GM18499 (cell line): ENCODE measurements at regions not wholly inside any gene's neighbourhood (a gene's known extent, or its start where the extent isn't known, plus 50 kb on each side); places are given as distances from the start of the nearest gene placed in this dataset.

ENCODE experiments used
- ATAC-seq: cut with Tn5 transposase; IDR thresholded peaks from one replicate; pipeline ENCODE4 v1.9.1; 2021; ENCODE audit warnings: moderate number of reproducible peaks; ENCODE audit not compliant: insufficient read depth, unreplicated experiment

DNA sequence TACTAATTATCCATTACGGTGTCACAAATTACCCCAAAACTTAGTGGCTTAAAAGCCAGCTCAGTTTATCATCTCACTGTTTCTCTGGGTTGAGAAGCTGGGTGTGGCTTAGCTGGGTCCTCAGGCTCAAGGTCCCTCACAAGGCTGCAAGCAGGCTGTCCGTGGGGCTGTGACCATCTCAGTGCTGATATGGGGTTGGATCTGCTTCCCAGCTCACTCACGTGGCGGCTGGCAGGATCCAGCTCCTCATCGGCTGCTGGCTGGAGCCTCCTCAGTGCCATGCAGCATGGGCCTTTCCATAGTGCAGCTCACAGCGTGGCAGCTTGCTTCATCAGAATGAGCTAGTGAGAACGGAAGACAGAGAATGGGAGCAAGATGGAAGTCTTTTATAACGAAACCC, 128.5 kb upstream of the CPEB4 start:
- ATAC-seq = no peak

DNA sequence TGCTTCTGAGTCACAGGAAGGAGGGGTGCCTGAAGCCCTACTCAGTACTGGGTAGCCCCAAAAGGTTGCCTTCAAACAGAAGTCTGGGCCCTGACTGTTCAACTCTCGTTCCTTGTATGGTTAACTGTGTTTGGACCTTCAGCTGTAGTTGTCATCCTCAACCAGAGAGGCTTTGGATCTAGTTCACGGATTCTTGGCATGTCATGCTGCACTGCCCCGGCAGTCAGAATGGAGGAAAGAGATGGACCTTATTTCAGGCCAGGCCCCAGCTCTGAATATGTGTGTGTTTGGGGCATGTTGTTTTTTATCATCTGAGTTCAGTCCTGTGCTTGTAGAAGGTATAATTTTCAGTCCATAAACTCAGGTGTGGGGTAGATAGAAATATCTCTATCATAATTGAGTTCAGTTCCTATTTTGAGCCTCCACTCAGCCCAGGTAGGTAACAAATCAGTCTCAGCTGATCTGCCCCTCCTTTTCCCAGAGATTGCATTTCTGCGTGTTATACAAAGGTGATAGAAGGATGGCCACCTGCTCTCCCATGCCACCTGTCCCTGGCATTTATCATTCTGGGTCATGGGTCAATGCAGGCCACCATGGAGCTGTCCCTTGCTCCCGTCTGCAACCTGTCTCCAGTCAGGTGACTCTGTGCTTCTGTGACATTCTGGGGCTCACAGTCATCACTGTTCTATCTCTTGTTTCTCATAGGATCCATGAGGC, 127.5 kb upstream of the CPEB4 start:
- no peak for ATAC-seq

DNA sequence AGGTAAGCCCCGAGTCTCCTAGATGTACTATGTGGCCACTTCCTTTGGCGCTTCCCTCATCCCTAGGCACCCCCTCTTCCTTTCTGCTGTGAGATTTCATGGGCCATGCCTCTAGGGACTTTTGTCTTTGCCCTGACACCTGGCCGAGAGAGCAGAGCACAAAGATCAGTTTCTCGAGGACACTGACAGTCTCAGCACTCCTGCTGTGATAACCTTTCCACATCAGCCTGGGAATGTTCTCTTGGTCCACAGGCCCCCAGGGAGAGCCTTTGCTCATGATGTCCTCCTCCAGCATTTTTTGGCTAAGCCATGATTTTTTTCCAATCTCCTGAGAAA, 127.0 kb upstream of the CPEB4 start:
- ATAC-seq = no peak

DNA sequence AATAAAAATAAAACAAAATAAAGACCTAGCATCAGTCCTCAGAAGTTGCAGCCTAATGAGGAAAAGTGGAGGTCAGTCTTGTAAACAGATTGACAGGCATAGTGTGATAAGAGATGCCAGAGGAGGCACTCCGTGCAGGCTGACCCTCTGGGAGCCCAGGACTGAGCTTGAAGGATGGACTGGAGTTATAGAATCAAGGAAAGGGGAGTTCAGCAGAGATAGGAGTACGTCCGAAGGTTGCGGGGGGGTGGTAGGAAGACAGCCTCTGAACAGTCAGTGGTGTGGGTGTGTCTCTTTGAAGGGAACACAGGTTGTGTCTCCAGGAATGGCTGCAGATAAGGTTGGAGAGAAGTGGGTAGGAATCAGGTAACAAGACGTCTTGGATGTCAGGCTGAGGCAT, 126.1 kb upstream of the CPEB4 start:
- ATAC-seq = no peak

DNA sequence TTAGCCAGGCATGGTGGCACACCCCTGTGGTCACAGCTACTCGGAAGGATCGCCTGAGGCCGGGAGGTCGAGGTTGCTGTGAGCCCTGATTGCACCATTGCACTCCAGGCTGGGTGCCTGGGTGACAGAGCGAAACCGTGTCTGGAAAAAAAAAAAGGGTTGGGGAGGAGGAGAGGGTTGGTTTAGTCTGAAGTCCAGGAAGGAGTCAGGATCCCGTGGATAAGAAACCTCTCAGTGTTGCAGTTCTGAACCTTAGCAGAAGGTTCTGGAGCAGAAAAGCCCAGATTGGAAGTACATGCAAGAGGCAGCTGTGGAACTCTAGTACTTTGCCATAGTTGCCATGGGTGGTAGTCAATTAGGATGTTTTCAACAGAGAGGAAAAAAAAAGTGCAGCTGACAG, 125.2 kb upstream of the CPEB4 start:
- no peak for ATAC-seq

DNA sequence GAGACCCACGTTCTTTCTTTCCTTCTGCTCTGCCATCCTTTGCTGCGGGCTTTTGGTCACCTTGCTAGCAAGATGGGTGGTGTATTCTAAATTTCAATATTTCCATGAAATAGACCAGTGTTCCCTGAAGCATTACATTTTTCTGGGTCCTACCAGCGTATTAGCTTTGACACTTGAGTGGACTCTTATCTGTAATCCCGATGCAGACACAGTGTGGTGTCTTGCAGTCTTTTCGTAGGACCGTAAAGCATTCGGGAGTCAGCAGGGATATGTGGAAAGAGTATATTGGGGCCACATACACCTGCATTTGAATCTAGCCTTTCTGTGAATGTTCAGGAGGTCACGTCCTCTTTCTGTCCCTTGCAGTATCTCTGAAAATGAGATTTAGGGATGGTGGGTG, 124.7 kb upstream of the CPEB4 start:
- no peak for ATAC-seq

DNA sequence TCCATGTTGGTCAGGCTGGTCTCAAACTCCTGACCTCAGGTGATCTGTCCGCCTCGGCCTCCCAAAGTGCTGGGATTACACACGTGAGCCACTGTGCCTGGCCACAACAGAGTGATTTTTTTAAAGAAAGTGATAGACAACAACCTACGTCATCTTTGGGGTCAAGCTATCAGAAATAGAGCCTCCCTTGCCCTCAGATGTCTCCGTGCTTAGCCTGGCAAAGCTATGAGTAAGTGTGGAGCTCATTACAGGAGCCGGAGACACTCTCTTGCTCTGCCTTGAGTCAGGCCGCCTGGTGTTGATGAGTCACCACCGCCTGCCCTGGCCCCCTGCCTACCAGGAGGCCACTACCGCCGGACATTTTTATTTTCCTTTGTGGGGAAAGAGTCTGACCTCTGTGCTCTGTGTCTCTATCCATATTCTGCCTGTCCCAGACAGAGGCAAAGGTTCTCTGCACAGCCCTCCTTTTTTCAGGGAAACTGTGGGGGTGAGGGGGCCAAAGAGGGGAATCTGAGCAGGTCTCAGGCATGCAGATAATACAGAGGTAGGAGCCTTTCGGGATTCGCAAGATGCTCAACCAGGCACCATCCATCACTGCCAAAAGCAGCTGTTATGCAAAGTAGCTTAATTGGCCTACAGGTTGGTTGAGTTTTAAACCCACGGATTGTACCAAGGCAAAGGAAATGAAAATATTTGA, 123.7 kb upstream of the CPEB4 start:
- no peak for ATAC-seq

DNA sequence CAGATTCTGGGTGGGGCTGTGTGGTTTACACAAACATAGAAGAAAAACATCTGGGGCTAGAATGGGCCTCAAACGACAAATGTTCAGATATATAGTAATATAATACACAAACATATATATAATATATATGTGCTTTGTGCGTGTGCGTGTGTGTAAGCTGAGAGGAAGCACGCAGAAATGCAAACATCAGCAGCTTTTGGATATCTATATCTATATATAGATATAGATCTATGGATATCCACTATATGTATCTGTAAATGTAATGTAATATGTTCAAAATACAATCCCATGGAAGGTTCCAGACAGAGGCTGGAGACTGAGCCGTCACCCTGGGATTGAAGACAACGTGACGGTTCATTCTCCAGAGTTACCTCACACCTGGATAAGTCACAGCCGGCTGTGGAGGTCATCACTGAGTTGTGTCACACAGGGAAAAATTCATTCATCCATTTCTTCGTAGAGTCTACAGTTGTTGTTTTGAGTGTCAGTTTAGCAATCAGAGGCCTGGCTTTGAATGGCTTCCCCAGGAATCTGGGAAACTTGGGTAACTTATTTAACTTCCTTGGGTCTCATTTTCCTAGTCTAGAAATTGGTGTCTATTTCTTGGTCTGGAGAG, 123.0 kb upstream of the CPEB4 start:
- ATAC-seq = no peak

DNA sequence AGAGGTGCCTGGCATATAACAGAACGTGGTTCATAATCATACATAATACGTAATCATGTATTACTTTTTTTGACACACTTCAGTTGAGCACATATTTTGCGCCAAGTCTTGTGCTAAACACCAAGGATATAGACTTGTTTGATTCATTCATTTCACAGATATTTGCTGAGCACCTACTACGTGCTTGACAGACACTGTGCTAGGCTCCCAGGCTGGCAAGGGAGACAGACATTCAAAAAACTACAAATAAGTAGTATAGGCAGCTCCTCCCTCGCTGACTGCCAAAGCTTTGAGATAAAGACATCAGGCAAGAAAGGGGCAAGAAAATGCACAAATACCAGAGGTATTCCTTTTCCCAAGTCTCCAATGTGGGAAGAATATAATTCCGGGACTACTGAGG, 122.5 kb upstream of the CPEB4 start:
- ATAC-seq = no peak

DNA sequence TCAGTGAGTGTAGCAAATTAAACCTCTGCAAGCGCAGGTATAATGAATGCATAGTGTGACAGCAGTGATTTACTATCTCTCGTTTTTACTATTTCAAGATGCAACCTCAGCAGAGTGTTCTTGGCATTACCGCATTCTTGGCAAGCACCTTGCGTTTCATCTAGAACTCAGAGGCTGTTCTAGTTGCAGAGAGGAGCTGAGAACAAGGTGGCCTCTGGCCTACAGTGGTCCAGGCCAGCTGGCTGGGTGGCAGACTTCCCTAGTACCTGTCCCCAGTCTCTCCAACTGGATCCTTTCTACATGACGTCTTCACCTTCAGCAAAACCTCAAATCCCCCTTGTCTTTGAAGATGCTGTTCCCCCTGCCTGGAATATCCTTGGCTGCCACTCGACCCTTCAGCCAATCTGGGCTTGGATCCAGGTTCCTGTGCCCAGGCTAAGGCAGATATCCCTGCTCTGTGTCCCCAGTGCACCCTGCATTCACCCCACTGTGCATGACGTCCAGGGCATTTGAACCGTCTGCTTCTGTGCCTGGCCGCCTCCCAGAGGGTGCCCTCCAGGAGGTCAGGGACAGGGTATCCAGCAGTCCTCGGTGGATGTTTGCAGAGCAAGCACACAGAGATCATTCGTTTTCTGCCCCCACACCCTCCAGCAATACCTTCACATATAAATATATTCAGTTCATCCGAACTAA, 120.4 kb upstream of the CPEB4 start:
- ATAC-seq = no peak

DNA sequence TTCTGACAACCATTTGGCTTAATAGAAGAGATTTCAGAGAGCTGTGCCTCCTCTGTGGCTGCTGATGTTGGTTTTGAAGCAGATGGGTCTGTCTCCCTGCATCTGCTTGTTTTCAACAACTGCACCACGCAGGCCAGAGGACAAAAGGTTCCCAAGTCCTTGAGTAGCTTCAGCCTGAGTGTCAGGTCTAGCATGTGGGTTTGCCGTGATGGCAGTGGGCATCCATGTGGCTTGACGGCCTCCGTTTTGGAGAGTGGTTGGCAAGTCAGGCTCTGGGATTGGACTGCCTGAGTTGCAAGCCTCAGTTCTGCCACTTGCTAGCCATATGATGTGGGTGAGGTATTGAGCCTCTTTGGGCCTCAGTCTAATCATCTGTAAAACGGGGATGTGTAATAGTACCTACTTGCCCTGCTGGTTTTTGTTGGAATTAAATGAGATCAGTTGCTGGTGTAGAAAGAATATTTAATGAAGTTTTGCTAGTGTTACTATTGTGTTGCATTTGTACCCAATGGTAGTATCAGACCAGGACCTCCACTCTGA, 119.8 kb upstream of the CPEB4 start:
- no peak for ATAC-seq

DNA sequence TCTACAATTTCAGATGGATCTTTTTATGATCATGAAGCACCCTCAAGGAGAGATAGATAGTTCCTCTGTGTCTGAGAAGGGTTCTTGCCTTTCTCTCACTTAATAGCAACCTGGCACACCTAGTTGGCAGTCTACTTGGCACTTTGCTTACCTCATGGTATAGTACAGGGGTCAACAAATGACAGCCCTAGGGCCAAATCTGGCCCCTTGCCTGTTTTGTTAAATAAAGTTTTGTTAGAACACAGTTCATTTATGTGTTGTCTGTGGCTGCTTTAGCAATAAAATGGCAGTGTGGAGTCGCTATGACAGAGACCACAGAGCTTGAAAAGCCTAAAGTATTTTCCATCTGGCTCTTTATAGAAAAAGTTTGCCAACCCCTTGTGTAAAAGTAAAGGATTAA, 119.3 kb upstream of the CPEB4 start:
- ATAC-seq = no peak

DNA sequence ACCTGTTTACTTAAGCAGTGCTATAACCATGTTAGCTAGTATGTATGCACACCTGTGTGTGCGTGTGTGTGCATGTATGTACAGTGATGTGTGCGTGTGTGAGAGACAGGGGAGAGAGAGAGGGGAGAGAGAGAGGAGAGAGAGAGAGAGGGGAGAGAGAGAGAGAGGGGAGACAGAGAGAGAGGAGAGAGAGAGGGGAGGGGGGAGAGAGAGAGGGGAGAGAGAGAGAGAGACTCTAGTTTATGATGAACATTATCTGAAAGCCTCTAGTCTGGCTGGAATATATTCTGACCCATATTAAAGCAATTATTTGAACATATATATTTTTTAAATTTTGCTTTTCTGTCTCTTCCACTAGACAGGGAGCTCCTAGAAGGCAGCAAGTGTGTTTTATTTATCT, 117.5 kb upstream of the CPEB4 start:
- no peak for ATAC-seq

DNA sequence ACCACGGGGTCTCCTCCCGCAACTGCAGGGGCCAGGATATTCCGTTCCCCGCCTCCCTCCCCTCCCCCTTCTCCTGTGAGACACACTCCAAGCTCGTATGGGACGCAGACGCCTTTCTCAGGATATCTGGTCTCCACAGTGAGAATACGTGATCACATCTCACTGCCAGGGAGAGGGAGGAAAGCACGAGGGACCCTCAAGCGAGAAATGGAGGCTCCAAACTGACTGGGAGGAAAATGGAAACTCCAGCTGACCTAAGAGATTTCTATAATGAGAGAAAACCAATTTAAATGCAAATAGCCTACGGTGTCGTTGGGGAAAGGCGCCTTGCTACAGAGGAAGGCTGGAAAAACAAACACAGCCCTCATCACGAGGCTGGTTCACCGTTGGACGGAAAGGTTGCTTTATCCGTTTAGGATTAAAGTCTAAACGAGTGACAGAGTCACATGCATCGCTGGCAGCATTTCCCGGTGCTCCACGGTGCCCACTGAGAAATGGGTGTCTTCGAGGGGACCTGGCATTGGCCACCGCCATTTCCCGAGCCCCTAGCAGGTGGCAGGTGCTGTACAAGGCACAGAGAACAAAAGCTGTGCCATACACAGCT, 116.9 kb upstream of the CPEB4 start:
- ATAC-seq = no peak

DNA sequence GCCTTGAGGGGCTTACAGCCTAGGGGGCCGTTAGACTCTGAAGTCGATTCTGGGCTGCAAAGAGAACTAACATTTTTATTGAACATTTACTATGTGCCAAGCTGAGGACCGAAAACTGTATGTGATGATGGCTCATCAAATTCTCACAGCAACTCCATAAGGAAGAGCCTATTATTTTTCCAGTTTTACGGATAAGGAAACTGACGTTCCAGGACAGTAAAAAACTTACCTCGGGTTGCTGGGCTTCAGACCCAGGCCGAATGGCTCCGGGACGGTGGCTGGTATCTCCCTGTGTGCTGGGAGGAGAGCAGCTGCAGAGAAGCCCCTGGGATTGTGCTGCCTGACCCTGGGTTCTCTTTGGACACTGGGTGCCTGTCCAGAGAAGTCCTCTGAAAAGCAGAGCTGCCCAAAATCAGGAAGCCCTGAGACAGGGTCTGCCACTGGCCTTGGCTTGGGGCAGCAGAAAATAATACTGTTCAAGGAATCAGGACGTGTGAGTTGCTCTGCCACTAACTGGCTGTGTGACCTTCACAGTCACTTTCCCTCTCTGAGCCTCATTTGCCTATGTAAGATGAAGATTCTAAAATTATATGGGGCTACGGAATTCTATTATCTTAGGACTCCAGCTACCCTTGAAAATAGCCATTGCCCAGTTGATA, 116.3 kb upstream of the CPEB4 start:
- no peak for ATAC-seq

DNA sequence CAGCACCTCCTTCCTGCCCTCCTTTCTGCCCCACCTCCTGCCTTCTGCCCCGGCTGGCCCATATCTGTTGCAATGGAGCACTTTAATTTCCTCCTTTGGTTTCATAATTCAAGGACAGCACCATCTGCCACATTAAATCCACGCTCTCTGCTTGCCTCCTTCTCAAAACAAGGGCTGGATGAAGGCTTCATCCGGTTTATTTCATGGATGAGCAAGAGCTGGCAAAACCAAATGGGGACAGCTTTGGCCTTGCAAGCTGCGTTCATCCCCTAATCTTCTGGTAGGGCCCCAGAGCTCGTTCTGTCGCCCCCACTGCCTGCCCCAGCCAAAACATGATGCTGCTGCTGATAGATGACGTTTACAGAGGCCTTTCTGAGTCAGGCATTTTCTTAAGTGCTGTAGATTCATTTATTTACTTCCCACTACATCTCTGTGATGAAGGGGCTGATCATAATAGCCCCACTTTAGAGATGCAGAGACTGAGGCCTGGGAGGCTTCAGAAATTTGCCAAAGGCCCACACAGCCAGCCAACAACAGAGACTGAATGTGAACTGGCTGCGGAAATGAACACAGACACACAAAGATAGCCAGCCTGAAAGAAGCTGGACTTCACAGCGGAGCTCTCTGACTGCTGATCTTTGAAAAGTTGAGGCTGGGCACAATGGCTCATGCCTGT, 115.6 kb upstream of the CPEB4 start:
- ATAC-seq = no peak

DNA sequence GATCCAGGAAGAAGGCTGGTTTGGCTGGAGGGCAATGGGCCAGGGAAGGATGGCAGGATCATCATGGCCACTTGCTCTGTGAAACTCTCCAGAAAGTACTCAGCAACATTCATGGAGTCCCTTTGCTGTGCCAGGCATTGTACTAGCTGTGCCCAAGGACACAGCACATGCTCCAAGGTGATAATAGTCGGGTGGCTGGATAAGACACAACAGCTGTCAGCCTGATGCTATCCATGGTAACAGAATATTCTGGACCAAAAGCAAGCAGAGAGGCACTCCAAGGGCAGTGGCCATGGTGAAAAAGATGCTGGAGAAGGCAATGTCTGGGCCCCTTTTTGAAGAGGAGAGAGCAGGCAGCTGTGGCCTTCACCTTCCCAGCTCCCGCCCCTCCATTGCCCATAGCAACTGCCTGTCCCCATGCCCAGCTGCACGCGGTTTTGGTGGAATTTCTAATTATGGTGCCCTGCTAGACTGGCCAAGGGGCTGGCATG, 113.8 kb upstream of the CPEB4 start:
- ATAC-seq = no peak

DNA sequence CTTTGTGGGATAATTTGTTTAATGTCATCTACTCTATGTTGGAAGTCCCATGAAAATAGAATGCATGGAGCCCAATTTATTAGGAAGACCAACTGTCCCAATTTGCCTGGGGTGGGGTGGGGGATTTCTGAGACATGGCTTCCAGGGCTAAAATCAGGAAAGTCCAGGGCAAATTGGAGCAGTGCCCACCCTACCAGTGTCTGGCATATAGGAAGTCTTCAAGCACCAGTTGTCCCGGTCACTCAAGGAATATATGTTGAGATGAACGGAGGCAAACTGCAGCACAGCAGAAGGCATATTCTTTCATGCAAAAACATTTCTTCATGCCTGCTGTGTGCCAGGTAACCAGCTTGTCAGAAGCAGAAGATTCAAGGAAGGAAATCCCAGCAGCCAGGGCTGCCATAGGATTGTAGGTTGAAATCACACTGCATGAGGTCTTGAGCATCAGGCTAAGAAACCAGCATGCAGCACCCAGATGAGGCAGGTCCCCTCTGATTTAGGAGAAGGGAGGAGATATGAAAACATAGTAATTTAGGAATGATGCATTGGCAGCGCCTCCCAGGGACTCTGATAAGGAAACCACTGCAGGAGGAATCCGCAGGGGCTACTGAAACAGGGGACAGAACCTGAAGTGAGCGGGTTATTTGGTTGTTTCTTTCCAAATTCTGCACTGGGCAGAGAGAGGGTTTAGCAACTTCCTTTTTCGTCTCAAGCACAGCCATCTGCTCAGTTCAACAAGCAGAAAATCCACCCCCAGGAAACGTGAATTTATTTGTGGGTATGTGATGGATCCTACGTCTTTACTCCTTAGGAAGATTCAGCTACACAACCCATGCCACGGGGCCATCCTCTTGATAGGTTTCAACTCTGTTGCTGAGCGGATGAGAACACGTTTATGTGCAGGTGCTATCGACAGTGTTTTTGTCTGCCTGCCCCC, 112.6 kb upstream of the CPEB4 start:
- ATAC-seq = no peak
